ENCODE measurements at regions not wholly inside any gene's neighbourhood (a gene's known extent, or its start where the extent isn't known, plus 50 kb on each side); places are given as distances from the start of the nearest gene placed in this dataset.

GRCh38 chr11:43577566-43578264, 102.8 kb upstream of the HSD17B12 start:
- peaks cover 93% of the 10 kb centered on the region for H3K27me3 Mint-ChIP-seq (ENCODE audit: low read depth)
- no peaks in the 10 kb centered on the region for H3K36me3 Mint-ChIP-seq (ENCODE audit: low read depth)
- H3K4me1 Mint-ChIP-seq (ENCODE audit: low read depth): peaks cover 37% of the 10 kb centered on the region
- intact Hi-C loops (cut with micrococcal nuclease): loop anchor here (5.0 to 10.0 kb wide), 2 partner anchors 107 to 735 kb away; partner anchors contain the start of genes ALX4 and HSD17B12
- no peak overlapping the region for H3K27ac Mint-ChIP-seq
- DNase-seq (ENCODE audit: low spot score): no peak
- no peaks in the 10 kb centered on the region for H3K9me3 Mint-ChIP-seq
- no peak overlapping the region for H3K4me3 Mint-ChIP-seq (ENCODE audit: low read depth)

- peaks cover 93% of the 10 kb centered on the region for H3K27me3 Mint-ChIP-seq (ENCODE audit: low read depth)
- H3K27ac Mint-ChIP-seq: no peak overlapping the region
- no peak for DNase-seq (ENCODE audit: low spot score)
- H3K36me3 Mint-ChIP-seq (ENCODE audit: low read depth): no peaks in the 10 kb centered on the region
- intact Hi-C loops (cut with micrococcal nuclease): loop anchor here (1.0 to 10.0 kb wide), 3 partner anchors 66 to 734 kb away; partner anchors contain the start of genes ALX4 and HSD17B12
- H3K4me3 Mint-ChIP-seq (ENCODE audit: low read depth): no peak overlapping the region
- no peaks in the 10 kb centered on the region for H3K9me3 Mint-ChIP-seq
- peaks cover 35% of the 10 kb centered on the region for H3K4me1 Mint-ChIP-seq (ENCODE audit: low read depth)
Measured at GRCh38 chr11:43578346-43579170, 102.0 kb upstream of the HSD17B12 start.

GRCh38 chr11:43579171-43579918, 101.2 kb upstream of the HSD17B12 start:
- no peak for DNase-seq (ENCODE audit: low spot score)
- intact Hi-C loops (cut with micrococcal nuclease): loop anchor here (1.0 to 10.0 kb wide), 3 partner anchors 65 to 733 kb away; partner anchors contain the start of genes ALX4 and HSD17B12
- H3K36me3 Mint-ChIP-seq (ENCODE audit: low read depth): no peaks in the 10 kb centered on the region
- H3K9me3 Mint-ChIP-seq: no peaks in the 10 kb centered on the region
- H3K27me3 Mint-ChIP-seq (ENCODE audit: low read depth): peaks cover 91% of the 10 kb centered on the region
- H3K27ac Mint-ChIP-seq: no peak overlapping the region
- H3K4me1 Mint-ChIP-seq (ENCODE audit: low read depth): peaks cover 32% of the 10 kb centered on the region
- peak overlapping the region; percentile 68 for H3K4me3 Mint-ChIP-seq (ENCODE audit: low read depth)

GRCh38 chr11:43579919-43580276, 100.6 kb upstream of the HSD17B12 start:
- H3K9me3 Mint-ChIP-seq: no peaks in the 10 kb centered on the region
- H3K27ac Mint-ChIP-seq: no peak overlapping the region
- DNase-seq (ENCODE audit: low spot score): no peak
- no peaks in the 10 kb centered on the region for H3K36me3 Mint-ChIP-seq (ENCODE audit: low read depth)
- peaks cover 28% of the 10 kb centered on the region for H3K4me1 Mint-ChIP-seq (ENCODE audit: low read depth)
- H3K27me3 Mint-ChIP-seq (ENCODE audit: low read depth): peaks cover 90% of the 10 kb centered on the region
- intact Hi-C loops (cut with micrococcal nuclease): loop anchor here (1.0 to 10.0 kb wide), 5 partner anchors 64 to 732 kb away; partner anchors contain the start of genes ALX4, C11orf96 and HSD17B12
- H3K4me3 Mint-ChIP-seq (ENCODE audit: low read depth): peak overlapping the region; percentile 58

GRCh38 chr11:43580735-43581369, 99.7 kb upstream of the HSD17B12 start:
- DNase-seq (ENCODE audit: low spot score): no peak
- Mint-ChIP-seq H3K4me1 (ENCODE audit: low read depth) (peaks cover 23% of the 10 kb centered on the region), H3K36me3 (ENCODE audit: low read depth) (no peaks in the 10 kb centered on the region), H3K4me3 (ENCODE audit: low read depth) (peak overlapping the region; percentile 66), H3K27me3 (ENCODE audit: low read depth) (peaks cover 89% of the 10 kb centered on the region), H3K9me3 (no peaks in the 10 kb centered on the region), H3K27ac (no peak overlapping the region)
- intact Hi-C loops (cut with micrococcal nuclease): loop anchor here (2.0 to 5.0 kb wide), 2 partner anchors 271 to 362 kb away; partner anchors contain the start of gene C11orf96

- intact Hi-C loops (cut with micrococcal nuclease): loop anchor here (2.0 to 5.0 kb wide), 2 partner anchors 271 to 361 kb away; partner anchors contain the start of gene C11orf96
- H3K27ac Mint-ChIP-seq: no peak overlapping the region
- H3K9me3 Mint-ChIP-seq: no peaks in the 10 kb centered on the region
- peaks cover 20% of the 10 kb centered on the region for H3K4me1 Mint-ChIP-seq (ENCODE audit: low read depth)
- H3K4me3 Mint-ChIP-seq (ENCODE audit: low read depth): no peak overlapping the region
- H3K27me3 Mint-ChIP-seq (ENCODE audit: low read depth): peaks cover 86% of the 10 kb centered on the region
- no peaks in the 10 kb centered on the region for H3K36me3 Mint-ChIP-seq (ENCODE audit: low read depth)
- DNase-seq (ENCODE audit: low spot score): no peak
Measured at GRCh38 chr11:43581370-43582023, 99.0 kb upstream of the HSD17B12 start.

- H3K27me3 Mint-ChIP-seq (ENCODE audit: low read depth): peaks cover 84% of the 10 kb centered on the region
- H3K9me3 Mint-ChIP-seq: no peaks in the 10 kb centered on the region
- H3K4me1 Mint-ChIP-seq (ENCODE audit: low read depth): peaks cover 16% of the 10 kb centered on the region
- intact Hi-C loops (cut with micrococcal nuclease): loop anchor here (5.0 kb wide), 1 partner anchor 270 kb away; no protein-coding TSS in a partner anchor
- DNase-seq (ENCODE audit: low spot score): no peak
- no peaks in the 10 kb centered on the region for H3K36me3 Mint-ChIP-seq (ENCODE audit: low read depth)
- no peak overlapping the region for H3K27ac Mint-ChIP-seq
- H3K4me3 Mint-ChIP-seq (ENCODE audit: low read depth): no peak overlapping the region
Measured at GRCh38 chr11:43582024-43582862, 98.3 kb upstream of the HSD17B12 start.

- intact Hi-C loops (cut with micrococcal nuclease): loop anchor here (5.0 kb wide), 1 partner anchor 269 kb away; no protein-coding TSS in a partner anchor
- Mint-ChIP-seq H3K9me3 (no peaks in the 10 kb centered on the region), H3K27me3 (ENCODE audit: low read depth) (peaks cover 84% of the 10 kb centered on the region), H3K4me3 (ENCODE audit: low read depth) (no peak overlapping the region), H3K4me1 (ENCODE audit: low read depth) (peaks cover 12% of the 10 kb centered on the region), H3K36me3 (ENCODE audit: low read depth) (no peaks in the 10 kb centered on the region), H3K27ac (no peak overlapping the region)
- DNase-seq (ENCODE audit: low spot score): no peak
Measured at GRCh38 chr11:43582863-43583462, 97.6 kb upstream of the HSD17B12 start.

GRCh38 chr11:43583548-43583947, 97.0 kb upstream of the HSD17B12 start:
- no peaks in the 10 kb centered on the region for H3K36me3 Mint-ChIP-seq (ENCODE audit: low read depth)
- H3K9me3 Mint-ChIP-seq: no peaks in the 10 kb centered on the region
- H3K4me1 Mint-ChIP-seq (ENCODE audit: low read depth): peaks cover 12% of the 10 kb centered on the region
- DNase-seq (ENCODE audit: low spot score): no peak
- no peak overlapping the region for H3K27ac Mint-ChIP-seq
- intact Hi-C loops (cut with micrococcal nuclease): loop anchor here (5.0 kb wide), 1 partner anchor 269 kb away; no protein-coding TSS in a partner anchor
- no peak overlapping the region for H3K4me3 Mint-ChIP-seq (ENCODE audit: low read depth)
- peaks cover 82% of the 10 kb centered on the region for H3K27me3 Mint-ChIP-seq (ENCODE audit: low read depth)

GRCh38 chr11:43585877-43586608, 94.5 kb upstream of the HSD17B12 start:
- H3K4me3 Mint-ChIP-seq (ENCODE audit: low read depth): no peak overlapping the region
- no peak overlapping the region for H3K27ac Mint-ChIP-seq
- no peaks in the 10 kb centered on the region for H3K4me1 Mint-ChIP-seq (ENCODE audit: low read depth)
- H3K27me3 Mint-ChIP-seq (ENCODE audit: low read depth): peaks cover 72% of the 10 kb centered on the region
- DNase-seq (ENCODE audit: low spot score): no peak
- intact Hi-C loops (cut with micrococcal nuclease): no loop called here
- no peaks in the 10 kb centered on the region for H3K36me3 Mint-ChIP-seq (ENCODE audit: low read depth)
- H3K9me3 Mint-ChIP-seq: no peaks in the 10 kb centered on the region

Measured in activated T-helper 2 cell treated with anti-CD3 and anti-CD28 coated beads, Interferon-gamma antibody, Interleukin-2, Interleukin-4, amounts not matched to agents 10 μg/mL and 5 μg/mL and 100 μg/mL, durations not matched to agents 14 hours and 24 hours and 36 hours (primary cell).